ENCODE measurements at regions not wholly inside any gene's neighbourhood (a gene's known extent, or its start where the extent isn't known, plus 50 kb on each side); places are given as distances from the start of the nearest gene placed in this dataset.

- TF ChIP-seq CTCF (IDR thresholded peaks at IDR 0.05) (no peak), REST (IDR thresholded peaks at IDR 0.05; ENCODE audit: low read depth, low read length) (no peak), USF1 (IDR thresholded peaks at IDR 0.05; ENCODE audit: borderline replicate concordance, low read depth) (no peak), EZH2phosphoT487 (IDR thresholded peaks at IDR 0.05; ENCODE audit: borderline replicate concordance, low read depth) (no peak), POLR2AphosphoS5 (IDR thresholded peaks at IDR 0.05; ENCODE audit: low read depth, low read length) (no peak), TAF1 (IDR thresholded peaks at IDR 0.05; ENCODE audit: borderline replicate concordance, low read depth, low read length) (no peak), GABPA (IDR thresholded peaks at IDR 0.05; ENCODE audit: low read depth) (no peak), USF2 (IDR thresholded peaks at IDR 0.05; ENCODE audit: borderline replicate concordance, low read depth, low read length) (no peak), FOSL2 (IDR thresholded peaks at IDR 0.05; ENCODE audit: borderline replicate concordance, low read depth) (no peak), NRF1 (IDR thresholded peaks at IDR 0.05; ENCODE audit: low read depth, low read length) (no peak), MXI1 (IDR thresholded peaks at IDR 0.05; ENCODE audit: low read depth, low read length) (no peak), FOXJ3 (CRISPR knock-in tag; IDR thresholded peaks at IDR 0.05) (no peak), SIN3A (IDR thresholded peaks at IDR 0.05; ENCODE audit: borderline replicate concordance, low read depth, low read length) (no peak), MEF2A (IDR thresholded peaks at IDR 0.05; ENCODE audit: borderline replicate concordance, low read depth) (no peak)
These were observed 1501.6 kb upstream of the SLC39A10 start for GRCh38 chr2:194155431-194155830.
